Sigmoid colon (tissue), 6 donors: ENCODE measurements at regions not wholly inside any gene's neighbourhood (a gene's known extent, or its start where the extent isn't known, plus 50 kb on each side); places are given as distances from the start of the nearest gene placed in this dataset.

Source experiments
- DNase-seq: peaks from one replicate; pipeline ENCODE4 v3.0.0-alpha.2; 2019
- H3K27ac ChIP-seq, 4 donors: fragments of 200-600 bp; sonication (generic); one replicate each; pipeline ENCODE4 v1.5.1; 2016 to 2019; ENCODE audit warnings: mild to moderate bottlenecking in 1 of 4
- H3K27me3 ChIP-seq, 3 donors: fragments of 200-600 bp; sonication (generic); one replicate each; pipeline ENCODE4 v1.5.1; 2019; ENCODE audit warnings: mild to moderate bottlenecking in 1 of 3
- H3K36me3 ChIP-seq, 4 donors: fragments of 200-600 bp; sonication (generic); one replicate each; pipeline ENCODE4 v1.5.1; 2016 to 2019
- H3K4me1 ChIP-seq, 4 donors: fragments of 200-600 bp; sonication (generic); one replicate each; pipeline ENCODE4 v1.5.1; 2017 to 2019
- H3K4me3 ChIP-seq, 4 donors: fragments of 200-600 bp; sonication (generic); one replicate each; pipeline ENCODE4 v1.5.1; 2017 to 2019; ENCODE audit warnings: mild to moderate bottlenecking in 2 of 4, moderate library complexity in 1 of 4
- H3K9me3 ChIP-seq, 4 donors: fragments of 200-600 bp in 3 of 4; sonication (generic) in 3 of 4; one replicate each; pipeline versions ENCODE4 v1.5.1 to v1.6.1; 2013 to 2019
- CTCF ChIP-seq, 4 experiments: fragments of 450-650 bp in 3 of 4; fragments of 200-600 bp in 1 of 4; IDR thresholded peaks; one replicate each; pipeline ENCODE4 v1.5.1; 2016 to 2019; ENCODE audit warnings: antibody characterized with exemption in 4 of 4, mild to moderate bottlenecking in 3 of 4, moderate library complexity in 2 of 4
- EP300 ChIP-seq, 4 donors: sonication (generic); formaldehyde crosslinking; IDR thresholded peaks; one replicate each; pipeline ENCODE4 v1.6.1; 2017; ENCODE audit warnings: antibody characterized with exemption in 4 of 4
- POLR2A ChIP-seq, 2 donors: fragments of 450-650 bp; IDR thresholded peaks; one replicate each; pipeline ENCODE4 v1.6.1; 2016; ENCODE audit warnings: antibody characterized with exemption in 2 of 2, mild to moderate bottlenecking in 2 of 2, moderate library complexity in 2 of 2
- POLR2AphosphoS5 ChIP-seq, 4 donors: sonication (generic); formaldehyde crosslinking; IDR thresholded peaks; one replicate each; pipeline ENCODE4 v1.6.1; 2017; ENCODE audit warnings: antibody characterized with exemption in 4 of 4
- WGBS, 2 donors: extraction: QIAGEN DNeasy Blood & Tissue Kit; methylation state at CpG; one replicate each; pipeline ENCODE4 v1.1.7; 2013; 5-methylcytosine and 5-hydroxymethylcytosine counted together
- intact Hi-C: fragments of 100-400 bp; cut with DNase I; formaldehyde crosslinking; loops from one replicate; pipeline ENCODE4 v1.15.1; 2023
- donor health status: healthy with polysubstance abuse.
- donor health status: healthy.

- no peak overlapping the region for H3K4me3 ChIP-seq
- no peak overlapping the region for H3K27ac ChIP-seq
- intact Hi-C loops: no loop called here
- DNase-seq: no peak
- H3K4me1 ChIP-seq: no peaks in the 10 kb centered on the region
- no peaks in the 10 kb centered on the region for H3K36me3 ChIP-seq
- no peaks in the 10 kb centered on the region for H3K9me3 ChIP-seq
- no peaks in the 10 kb centered on the region for H3K27me3 ChIP-seq
- no peak for TF ChIP-seq POLR2AphosphoS5 (IDR thresholded peaks at IDR 0.05)
- TF ChIP-seq CTCF (IDR thresholded peaks at IDR 0.05): no peak
- TF ChIP-seq EP300 (IDR thresholded peaks at IDR 0.05): no peak
- TF ChIP-seq POLR2A (IDR thresholded peaks at IDR 0.05): no peak
Observed at GRCh38 chr4:182113779-182114178, 129.4 kb upstream of the TENM3 start.

GRCh38 chr4:182124359-182124758, 118.8 kb upstream of the TENM3 start:
- H3K4me3 ChIP-seq: no peak overlapping the region
- 86 to 89% methylated on average over 7 of the region's 7 CpGs for WGBS, 2 donors
- TF ChIP-seq POLR2AphosphoS5 (IDR thresholded peaks at IDR 0.05) (no peak), EP300 (IDR thresholded peaks at IDR 0.05) (no peak), CTCF (IDR thresholded peaks at IDR 0.05) (no peak), POLR2A (IDR thresholded peaks at IDR 0.05) (no peak)
- intact Hi-C loops: no loop called here
- H3K4me1 ChIP-seq: no peaks in the 10 kb centered on the region
- peaks cover 0 to 5% (median 0%) of the 10 kb centered on the region in 4 donors for H3K9me3 ChIP-seq
- H3K27me3 ChIP-seq: no peaks in the 10 kb centered on the region
- no peaks in the 10 kb centered on the region for H3K36me3 ChIP-seq
- H3K27ac ChIP-seq: no peak overlapping the region
- no peak for DNase-seq

GRCh38 chr4:182126096-182126495, 117.1 kb upstream of the TENM3 start:
- no peak overlapping the region for H3K4me3 ChIP-seq
- no peak overlapping the region for H3K27ac ChIP-seq
- no peaks in the 10 kb centered on the region for H3K36me3 ChIP-seq
- TF ChIP-seq CTCF (IDR thresholded peaks at IDR 0.05): no peak
- TF ChIP-seq POLR2AphosphoS5 (IDR thresholded peaks at IDR 0.05): no peak
- no peak for TF ChIP-seq POLR2A (IDR thresholded peaks at IDR 0.05)
- no peak for TF ChIP-seq EP300 (IDR thresholded peaks at IDR 0.05)
- no peak for DNase-seq
- 52 to 82% methylated on average over 5 of the region's 5 CpGs for WGBS, 2 donors
- H3K9me3 ChIP-seq: peaks cover 0 to 5% (median 0%) of the 10 kb centered on the region in 4 donors
- no peaks in the 10 kb centered on the region for H3K4me1 ChIP-seq
- intact Hi-C loops: no loop called here
- H3K27me3 ChIP-seq: no peaks in the 10 kb centered on the region

- H3K9me3 ChIP-seq: peaks cover 0 to 5% (median 0%) of the 10 kb centered on the region in 4 donors
- no peaks in the 10 kb centered on the region for H3K4me1 ChIP-seq
- TF ChIP-seq EP300 (IDR thresholded peaks at IDR 0.05): no peak
- TF ChIP-seq CTCF (IDR thresholded peaks at IDR 0.05): no peak
- TF ChIP-seq POLR2A (IDR thresholded peaks at IDR 0.05): no peak
- TF ChIP-seq POLR2AphosphoS5 (IDR thresholded peaks at IDR 0.05): no peak
- intact Hi-C loops: no loop called here
- H3K4me3 ChIP-seq: no peak overlapping the region
- no peak overlapping the region for H3K27ac ChIP-seq
- WGBS, 2 donors: 90% methylated on average over 2 of the region's 2 CpGs
- H3K27me3 ChIP-seq: no peaks in the 10 kb centered on the region
- no peak for DNase-seq
- no peaks in the 10 kb centered on the region for H3K36me3 ChIP-seq
Observed at GRCh38 chr4:182126603-182127002, 116.6 kb upstream of the TENM3 start.

- Histone ChIP-seq H3K27me3 (no peaks in the 10 kb centered on the region), H3K27ac (no peak overlapping the region), H3K36me3 (no peaks in the 10 kb centered on the region), H3K4me3 (no peak overlapping the region), H3K4me1 (no peaks in the 10 kb centered on the region), H3K9me3 (no peaks in the 10 kb centered on the region)
- intact Hi-C loops: no loop called here
- WGBS, 2 donors: 76 to 82% methylated on average over 3 of the region's 3 CpGs
- TF ChIP-seq EP300 (IDR thresholded peaks at IDR 0.05) (no peak), POLR2AphosphoS5 (IDR thresholded peaks at IDR 0.05) (no peak), POLR2A (IDR thresholded peaks at IDR 0.05) (no peak), CTCF (IDR thresholded peaks at IDR 0.05) (no peak)
- DNase-seq: no peak
Observed at GRCh38 chr4:182133033-182133432, 110.2 kb upstream of the TENM3 start.
